ENCODE measurements at regions not wholly inside any gene's neighbourhood (a gene's known extent, or its start where the extent isn't known, plus 50 kb on each side); places are given as distances from the start of the nearest gene placed in this dataset.

DNA sequence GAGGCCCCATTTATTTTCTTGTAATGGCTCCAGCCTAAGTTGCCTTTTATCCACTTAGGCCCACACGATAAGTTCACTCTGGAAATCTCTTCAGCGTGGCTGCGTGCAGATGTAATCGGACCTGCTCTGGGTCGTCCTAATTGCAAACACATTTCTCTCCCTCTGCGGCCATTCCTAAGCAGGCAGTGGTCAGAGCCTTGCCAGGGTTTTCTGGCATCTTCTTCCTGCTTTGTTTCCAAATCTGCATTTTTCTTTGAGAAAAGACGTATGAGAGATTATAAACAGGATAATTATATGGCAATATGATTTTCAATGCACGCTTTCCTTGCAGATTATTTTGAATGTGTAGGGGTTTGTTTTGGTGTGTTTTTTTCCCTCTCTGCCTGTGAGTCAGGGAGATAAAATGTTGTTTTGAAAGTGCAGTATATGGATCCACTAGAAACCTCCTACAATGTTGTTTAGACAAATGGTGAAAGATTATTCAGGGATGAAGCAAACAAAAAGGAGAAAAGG, 239.4 kb upstream of the TANK start:
- H3K4me1 ChIP-seq (ENCODE audit: control insufficient read depth, insufficient read depth, low read length), result no peaks in the 10 kb centered on the region
- no peaks in the 10 kb centered on the region for H3K36me3 ChIP-seq (ENCODE audit: control insufficient read depth, insufficient read depth, low read length)
- no peak overlapping the region for H3K4me3 ChIP-seq (ENCODE audit: low read length)
- H3K9ac ChIP-seq (ENCODE audit: low read length), result no peak overlapping the region
- H3K27me3 ChIP-seq (ENCODE audit: control insufficient read depth, insufficient read depth, low read length), result no peaks in the 10 kb centered on the region
- H3K9me3 ChIP-seq (ENCODE audit: control insufficient read depth, low read length), result no peaks in the 10 kb centered on the region

DNA sequence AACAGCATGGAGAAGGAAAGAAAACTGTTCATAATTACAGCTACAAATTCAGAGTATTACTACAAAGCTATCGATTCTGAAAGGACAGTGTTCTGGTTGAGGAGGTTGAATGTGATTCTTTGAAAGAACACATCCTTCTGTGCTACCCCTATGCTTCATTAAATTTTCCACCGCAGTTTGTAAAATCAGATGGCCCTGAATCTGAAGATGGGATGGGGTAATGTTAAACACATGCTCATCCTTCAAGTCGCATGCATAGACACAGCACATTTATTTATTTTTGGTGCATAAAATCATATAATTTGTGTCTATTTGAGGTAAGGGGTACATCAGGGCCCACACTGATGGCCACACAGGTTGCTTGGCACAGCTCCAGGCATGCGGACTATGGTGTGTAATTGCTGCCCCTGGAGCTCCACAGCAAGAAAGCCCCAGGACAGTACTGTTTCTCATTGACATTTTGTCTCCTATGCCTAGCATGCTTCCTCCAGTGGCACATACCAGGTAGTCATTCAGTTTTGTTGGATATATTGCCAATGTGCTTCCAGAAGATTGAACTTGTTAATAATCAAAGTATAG, 238.8 kb upstream of the TANK start:
- Histone ChIP-seq H3K9me3 (ENCODE audit: control insufficient read depth, low read length) (no peaks in the 10 kb centered on the region), H3K27me3 (ENCODE audit: control insufficient read depth, insufficient read depth, low read length) (no peaks in the 10 kb centered on the region), H3K9ac (ENCODE audit: low read length) (no peak overlapping the region), H3K4me1 (ENCODE audit: control insufficient read depth, insufficient read depth, low read length) (no peaks in the 10 kb centered on the region), H3K36me3 (ENCODE audit: control insufficient read depth, insufficient read depth, low read length) (no peaks in the 10 kb centered on the region), H3K4me3 (ENCODE audit: low read length) (no peak overlapping the region)

DNA sequence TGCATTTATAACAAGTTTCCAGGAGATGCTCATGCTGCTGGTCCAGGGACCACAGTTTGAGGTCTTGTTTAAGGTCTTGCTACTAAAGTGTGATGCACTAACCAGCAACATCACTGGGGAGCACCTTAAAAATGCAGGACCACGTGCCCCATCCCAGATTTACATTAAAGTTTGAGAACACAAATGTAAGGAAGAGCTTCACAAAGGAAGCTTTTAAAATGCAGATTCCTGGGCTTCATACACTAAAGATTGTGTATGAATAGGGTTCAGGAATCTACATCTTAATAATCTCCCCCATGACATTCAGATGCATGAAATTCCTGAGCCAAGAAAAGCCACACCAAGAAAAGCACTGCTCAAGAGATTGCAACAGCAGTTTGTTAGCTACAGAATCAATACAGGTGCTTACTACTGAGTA, 235.3 kb upstream of the TANK start:
- no peaks in the 10 kb centered on the region for H3K4me1 ChIP-seq (ENCODE audit: control insufficient read depth, insufficient read depth, low read length)
- H3K27me3 ChIP-seq (ENCODE audit: control insufficient read depth, insufficient read depth, low read length), result no peaks in the 10 kb centered on the region
- H3K4me3 ChIP-seq (ENCODE audit: low read length), result no peak overlapping the region
- no peaks in the 10 kb centered on the region for H3K36me3 ChIP-seq (ENCODE audit: control insufficient read depth, insufficient read depth, low read length)
- H3K9ac ChIP-seq (ENCODE audit: low read length), result no peak overlapping the region
- H3K9me3 ChIP-seq (ENCODE audit: control insufficient read depth, low read length), result no peaks in the 10 kb centered on the region

DNA sequence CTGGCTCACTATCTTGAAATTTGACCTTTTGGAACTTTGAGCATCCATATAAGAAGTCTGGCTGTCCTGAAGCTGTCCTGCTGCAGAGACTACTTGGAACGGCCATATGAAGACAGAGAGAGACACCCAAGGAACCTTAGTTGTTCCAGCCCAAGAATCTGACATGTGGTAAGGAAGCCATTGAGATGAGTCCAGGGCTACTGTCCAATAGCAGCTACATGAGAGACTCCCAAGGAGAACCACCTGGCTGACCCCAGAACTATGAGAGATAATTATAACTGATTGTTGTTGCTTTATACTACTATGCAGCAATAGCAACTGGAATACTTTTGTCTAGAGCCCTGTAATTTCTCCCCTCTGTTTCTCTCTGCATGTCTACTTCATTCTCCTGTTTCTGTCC, 234.3 kb upstream of the TANK start:
- Histone ChIP-seq H3K4me3 (ENCODE audit: low read length) (no peak overlapping the region), H3K36me3 (ENCODE audit: control insufficient read depth, insufficient read depth, low read length) (no peaks in the 10 kb centered on the region), H3K9ac (ENCODE audit: low read length) (no peak overlapping the region), H3K27me3 (ENCODE audit: control insufficient read depth, insufficient read depth, low read length) (no peaks in the 10 kb centered on the region), H3K4me1 (ENCODE audit: control insufficient read depth, insufficient read depth, low read length) (no peaks in the 10 kb centered on the region), H3K9me3 (ENCODE audit: control insufficient read depth, low read length) (no peaks in the 10 kb centered on the region)

DNA sequence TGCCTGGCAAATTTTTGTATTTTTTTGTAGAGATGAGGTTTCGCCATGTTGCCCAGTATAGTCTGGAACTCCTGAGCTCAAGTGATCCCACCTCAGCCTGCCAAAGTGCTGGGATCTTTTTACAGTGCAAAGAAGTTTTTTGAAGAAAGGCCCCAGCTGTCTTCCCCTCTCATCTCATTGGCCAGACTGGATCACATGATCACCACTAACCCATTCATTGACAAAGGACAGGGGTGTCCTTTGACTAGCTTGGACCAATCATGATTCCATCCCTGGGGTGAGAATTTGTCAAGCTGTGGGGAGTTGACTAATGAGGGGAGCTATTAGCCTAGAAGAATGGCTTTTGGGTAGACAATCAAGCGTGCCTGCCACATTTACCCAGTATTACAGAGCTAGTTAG, 232.9 kb upstream of the TANK start:
- no peaks in the 10 kb centered on the region for H3K4me1 ChIP-seq (ENCODE audit: control insufficient read depth, insufficient read depth, low read length)
- H3K36me3 ChIP-seq (ENCODE audit: control insufficient read depth, insufficient read depth, low read length), result no peaks in the 10 kb centered on the region
- no peak overlapping the region for H3K9ac ChIP-seq (ENCODE audit: low read length)
- H3K27me3 ChIP-seq (ENCODE audit: control insufficient read depth, insufficient read depth, low read length), result no peaks in the 10 kb centered on the region
- H3K4me3 ChIP-seq (ENCODE audit: low read length), result no peak overlapping the region
- no peaks in the 10 kb centered on the region for H3K9me3 ChIP-seq (ENCODE audit: control insufficient read depth, low read length)

DNA sequence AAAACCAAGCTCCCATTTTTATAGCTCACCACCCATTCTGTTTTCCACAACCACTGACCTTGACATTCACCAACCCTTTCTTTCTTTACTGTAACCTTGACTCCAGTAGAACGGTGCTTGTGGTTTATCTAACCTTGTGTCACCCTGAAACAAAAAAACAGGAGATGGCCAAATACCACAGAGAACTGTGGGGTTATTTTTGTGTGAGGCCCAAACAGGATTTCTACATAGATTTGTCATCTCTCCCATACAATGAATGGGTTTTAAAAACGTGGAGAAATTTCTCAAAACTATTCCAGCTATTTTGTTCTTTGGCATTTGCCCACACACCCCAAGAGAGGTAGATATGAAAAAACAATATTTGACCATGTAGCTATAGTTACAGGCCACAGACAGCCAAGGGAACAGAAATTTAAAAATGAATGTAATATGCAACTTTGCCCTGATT, 231.3 kb upstream of the TANK start:
- no peaks in the 10 kb centered on the region for H3K36me3 ChIP-seq (ENCODE audit: control insufficient read depth, insufficient read depth, low read length)
- no peaks in the 10 kb centered on the region for H3K9me3 ChIP-seq (ENCODE audit: control insufficient read depth, low read length)
- H3K4me3 ChIP-seq (ENCODE audit: low read length), result no peak overlapping the region
- H3K27me3 ChIP-seq (ENCODE audit: control insufficient read depth, insufficient read depth, low read length), result no peaks in the 10 kb centered on the region
- H3K4me1 ChIP-seq (ENCODE audit: control insufficient read depth, insufficient read depth, low read length), result no peaks in the 10 kb centered on the region
- no peak overlapping the region for H3K9ac ChIP-seq (ENCODE audit: low read length)

DNA sequence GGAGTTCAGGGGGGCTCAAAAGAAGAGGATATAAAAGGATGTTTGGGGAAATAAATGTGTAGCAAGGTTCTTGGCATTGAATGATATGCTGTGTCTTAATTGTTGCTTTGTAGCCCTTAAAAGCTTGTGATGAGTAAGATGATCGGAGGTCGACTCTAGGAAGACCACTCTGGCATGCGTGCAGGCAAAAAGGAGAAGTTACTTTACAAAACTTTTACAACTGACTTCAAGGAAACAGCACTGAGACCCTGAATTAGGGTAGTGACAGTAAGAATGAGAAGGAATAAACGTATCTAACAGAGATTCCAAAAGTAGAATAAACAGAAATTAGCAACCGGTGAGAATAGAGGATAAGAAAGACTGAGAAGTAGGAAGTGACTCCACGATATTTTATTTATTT, 228.7 kb upstream of the TANK start:
- Histone ChIP-seq H3K36me3 (ENCODE audit: control insufficient read depth, insufficient read depth, low read length) (no peaks in the 10 kb centered on the region), H3K9ac (ENCODE audit: low read length) (no peak overlapping the region), H3K4me3 (ENCODE audit: low read length) (no peak overlapping the region), H3K9me3 (ENCODE audit: control insufficient read depth, low read length) (no peaks in the 10 kb centered on the region), H3K4me1 (ENCODE audit: control insufficient read depth, insufficient read depth, low read length) (no peaks in the 10 kb centered on the region), H3K27me3 (ENCODE audit: control insufficient read depth, insufficient read depth, low read length) (no peaks in the 10 kb centered on the region)

DNA sequence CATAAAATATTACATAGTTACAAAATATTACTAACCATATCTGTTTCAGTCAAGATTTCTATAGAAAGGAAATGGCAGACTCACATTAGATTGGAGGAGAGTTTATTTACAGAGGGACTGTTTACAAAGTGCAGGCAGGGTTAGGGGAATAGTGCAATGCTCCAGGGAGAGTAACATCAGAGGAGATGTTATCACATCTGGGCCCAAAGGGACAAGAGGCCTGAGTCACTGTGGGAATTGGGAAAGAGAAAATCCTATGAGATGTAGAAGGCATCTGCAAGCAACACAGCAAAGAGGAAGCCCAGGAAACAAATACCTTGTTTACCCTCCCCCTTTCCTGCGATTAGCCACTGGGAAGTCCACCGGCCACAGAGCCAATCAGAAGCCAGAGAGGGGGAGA, 227.3 kb upstream of the TANK start:
- Histone ChIP-seq H3K27me3 (ENCODE audit: control insufficient read depth, insufficient read depth, low read length) (no peaks in the 10 kb centered on the region), H3K9ac (ENCODE audit: low read length) (no peak overlapping the region), H3K9me3 (ENCODE audit: control insufficient read depth, low read length) (no peaks in the 10 kb centered on the region), H3K4me1 (ENCODE audit: control insufficient read depth, insufficient read depth, low read length) (no peaks in the 10 kb centered on the region), H3K4me3 (ENCODE audit: low read length) (no peak overlapping the region), H3K36me3 (ENCODE audit: control insufficient read depth, insufficient read depth, low read length) (no peaks in the 10 kb centered on the region)

DNA sequence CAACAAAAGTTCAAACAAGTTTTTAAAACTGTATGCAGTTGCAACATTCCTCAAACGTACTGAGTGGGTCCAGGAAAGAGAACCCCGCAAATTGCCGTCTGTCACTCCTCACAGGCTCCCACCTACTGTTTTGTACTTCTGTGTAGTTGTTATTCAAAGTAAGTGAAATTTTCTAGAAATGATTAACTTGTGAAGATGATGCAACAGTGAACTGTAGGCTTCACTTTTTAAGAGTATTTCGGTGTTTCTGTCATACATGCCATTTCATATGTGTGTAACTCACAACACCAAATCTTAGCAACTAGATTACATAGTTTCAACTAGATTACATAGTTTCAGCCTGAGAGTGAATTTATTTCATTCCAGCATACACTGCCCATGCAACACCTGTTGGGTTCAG, 226.0 kb upstream of the TANK start:
- no peak overlapping the region for H3K4me3 ChIP-seq (ENCODE audit: low read length)
- H3K27me3 ChIP-seq (ENCODE audit: control insufficient read depth, insufficient read depth, low read length), result no peaks in the 10 kb centered on the region
- H3K36me3 ChIP-seq (ENCODE audit: control insufficient read depth, insufficient read depth, low read length), result no peaks in the 10 kb centered on the region
- no peaks in the 10 kb centered on the region for H3K4me1 ChIP-seq (ENCODE audit: control insufficient read depth, insufficient read depth, low read length)
- H3K9ac ChIP-seq (ENCODE audit: low read length), result no peak overlapping the region
- no peaks in the 10 kb centered on the region for H3K9me3 ChIP-seq (ENCODE audit: control insufficient read depth, low read length)

DNA sequence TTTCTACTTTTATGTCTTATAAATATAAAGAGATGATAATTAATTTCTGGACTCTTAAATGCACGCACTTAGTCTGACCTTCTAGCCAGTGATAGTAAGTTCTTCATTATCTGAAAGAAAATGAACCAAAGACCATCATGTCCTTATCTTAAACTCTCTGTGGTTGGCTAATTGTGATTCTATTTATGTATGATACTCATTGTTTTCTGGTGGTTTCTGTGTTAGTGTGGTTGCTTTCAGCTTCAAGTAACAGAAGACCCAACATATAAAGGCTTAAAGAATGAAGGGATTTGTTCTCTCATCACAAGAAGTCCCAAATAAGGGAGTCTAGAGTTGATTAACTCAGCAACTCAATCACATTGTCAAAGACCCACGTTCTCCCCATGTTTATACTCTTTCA, 225.2 kb upstream of the TANK start:
- Histone ChIP-seq H3K27me3 (ENCODE audit: control insufficient read depth, insufficient read depth, low read length) (no peaks in the 10 kb centered on the region), H3K9me3 (ENCODE audit: control insufficient read depth, low read length) (no peaks in the 10 kb centered on the region), H3K36me3 (ENCODE audit: control insufficient read depth, insufficient read depth, low read length) (no peaks in the 10 kb centered on the region), H3K9ac (ENCODE audit: low read length) (no peak overlapping the region), H3K4me3 (ENCODE audit: low read length) (no peak overlapping the region), H3K4me1 (ENCODE audit: control insufficient read depth, insufficient read depth, low read length) (no peaks in the 10 kb centered on the region)

DNA sequence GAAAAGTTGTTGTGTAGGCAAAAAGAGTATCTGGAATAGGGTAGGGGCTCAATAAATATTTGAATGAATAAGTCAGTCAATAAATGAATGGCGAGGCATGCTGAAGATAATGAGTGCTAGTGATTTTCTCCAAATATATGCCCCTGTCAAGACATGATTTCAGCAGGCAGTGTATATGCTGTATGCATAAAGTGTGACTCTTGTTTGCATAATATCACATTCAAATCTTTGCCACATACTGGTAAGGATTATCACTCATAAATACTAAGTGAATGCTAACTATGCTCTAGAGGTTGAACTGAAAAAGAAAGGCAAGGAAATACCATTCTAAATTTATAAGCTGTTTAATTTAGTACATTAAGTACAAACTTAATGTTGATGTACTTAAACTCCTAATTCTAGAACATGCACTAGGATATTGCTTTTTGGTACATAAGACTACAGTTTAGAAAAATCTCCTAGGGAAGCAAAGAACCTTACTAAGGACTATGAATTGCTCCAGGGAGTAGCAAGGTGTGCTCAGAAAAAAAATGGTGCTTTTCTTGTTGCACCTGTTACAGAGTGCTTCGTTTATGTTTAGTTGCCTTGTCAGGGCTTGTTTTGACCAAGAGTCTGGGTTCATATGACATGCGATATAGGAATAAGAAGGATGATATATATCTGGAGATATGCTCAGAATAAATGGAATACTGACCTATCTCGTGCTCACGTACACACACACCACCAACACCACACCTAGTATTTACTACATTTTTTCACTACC, 224.0 kb upstream of the TANK start:
- Histone ChIP-seq H3K36me3 (ENCODE audit: control insufficient read depth, insufficient read depth, low read length) (no peaks in the 10 kb centered on the region), H3K27me3 (ENCODE audit: control insufficient read depth, insufficient read depth, low read length) (no peaks in the 10 kb centered on the region), H3K4me1 (ENCODE audit: control insufficient read depth, insufficient read depth, low read length) (peaks cover 8% of the 10 kb centered on the region), H3K9ac (ENCODE audit: low read length) (no peak overlapping the region), H3K9me3 (ENCODE audit: control insufficient read depth, low read length) (no peaks in the 10 kb centered on the region), H3K4me3 (ENCODE audit: low read length) (no peak overlapping the region)

DNA sequence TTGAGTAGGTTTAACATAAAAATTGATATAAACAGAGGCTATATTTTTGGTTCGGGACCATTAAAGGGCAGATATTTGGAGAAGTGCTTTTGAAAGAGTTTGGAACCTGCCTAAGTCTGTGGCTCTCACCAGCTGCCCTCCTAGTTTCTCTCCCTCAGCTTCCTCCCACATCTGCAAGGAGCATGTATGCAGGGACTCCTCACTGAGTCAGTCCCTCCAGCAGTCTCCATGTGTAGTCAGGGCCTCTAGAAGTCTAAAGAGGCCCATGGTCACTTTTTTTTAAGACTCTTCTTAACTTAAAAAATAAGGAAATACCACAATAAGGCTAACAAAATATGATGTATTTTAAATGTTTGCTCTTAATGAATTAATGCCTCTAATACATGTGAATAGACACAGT, 220.0 kb upstream of the TANK start:
- Histone ChIP-seq H3K9me3 (ENCODE audit: control insufficient read depth, low read length) (no peaks in the 10 kb centered on the region), H3K36me3 (ENCODE audit: control insufficient read depth, insufficient read depth, low read length) (no peaks in the 10 kb centered on the region), H3K27me3 (ENCODE audit: control insufficient read depth, insufficient read depth, low read length) (no peaks in the 10 kb centered on the region), H3K4me3 (ENCODE audit: low read length) (no peak overlapping the region), H3K9ac (ENCODE audit: low read length) (no peak overlapping the region), H3K4me1 (ENCODE audit: control insufficient read depth, insufficient read depth, low read length) (peaks cover 8% of the 10 kb centered on the region)
